ENCODE measurements at regions not wholly inside any gene's neighbourhood (a gene's known extent, or its start where the extent isn't known, plus 50 kb on each side); places are given as distances from the start of the nearest gene placed in this dataset.

GRCh38 chr4:164481306-164482091 lies 272.4 kb upstream of the SMIM31 start:
- no peak for DNase-seq (ENCODE audit: low read depth)
- TF ChIP-seq CTCF (IDR thresholded peaks at IDR 0.05; ENCODE audit: insufficient read depth, low read depth, low read length): no peak

GRCh38 chr4:164482092-164482404 lies 271.9 kb upstream of the SMIM31 start:
- Histone ChIP-seq H3K27me3 (ENCODE audit: control insufficient read depth, insufficient read depth, low read length) (no peaks in the 10 kb centered on the region), H3K36me3 (ENCODE audit: control insufficient read depth, insufficient read depth, low read length) (no peaks in the 10 kb centered on the region), H3K4me3 (ENCODE audit: low read depth, low read length) (no peak overlapping the region)
- ChIA-PET POLR2A (no interaction called here), CTCF (no interaction called here)
- DNase-seq (ENCODE audit: low read depth): no peak
- TF ChIP-seq CTCF (IDR thresholded peaks at IDR 0.05; ENCODE audit: insufficient read depth, low read depth, low read length): no peak

More at GRCh38 chr4:164481306-164482091, 272.4 kb upstream of the SMIM31 start:
- POLR2A ChIA-PET: no interaction called here
- no peaks in the 10 kb centered on the region for H3K36me3 ChIP-seq (ENCODE audit: control insufficient read depth, insufficient read depth, low read length)
- CTCF ChIA-PET: interaction anchor here (0.7 kb wide), 1 partner anchor 29 kb away, joined by 3 read pairs; no protein-coding TSS in a partner anchor
- no peaks in the 10 kb centered on the region for H3K27me3 ChIP-seq (ENCODE audit: control insufficient read depth, insufficient read depth, low read length)
- no peak overlapping the region for H3K4me3 ChIP-seq (ENCODE audit: low read depth, low read length)

- TF ChIP-seq CTCF (IDR thresholded peaks at IDR 0.05; ENCODE audit: insufficient read depth, low read depth, low read length): no peak
- no peaks in the 10 kb centered on the region for H3K27me3 ChIP-seq (ENCODE audit: control insufficient read depth, insufficient read depth, low read length)
- DNase-seq (ENCODE audit: low read depth): no peak
- H3K36me3 ChIP-seq (ENCODE audit: control insufficient read depth, insufficient read depth, low read length): no peaks in the 10 kb centered on the region
- ChIA-PET CTCF (no interaction called here), POLR2A (no interaction called here)
- no peak overlapping the region for H3K4me3 ChIP-seq (ENCODE audit: low read depth, low read length)
Observed at GRCh38 chr4:164482758-164483157, 271.2 kb upstream of the SMIM31 start.

GRCh38 chr4:164483711-164484110 lies 270.2 kb upstream of the SMIM31 start:
- CTCF ChIA-PET: no interaction called here
- no peak overlapping the region for H3K4me3 ChIP-seq (ENCODE audit: low read depth, low read length)
- no peak for TF ChIP-seq CTCF (IDR thresholded peaks at IDR 0.05; ENCODE audit: insufficient read depth, low read depth, low read length)
- POLR2A ChIA-PET: no interaction called here
- H3K27me3 ChIP-seq (ENCODE audit: control insufficient read depth, insufficient read depth, low read length): no peaks in the 10 kb centered on the region
- H3K36me3 ChIP-seq (ENCODE audit: control insufficient read depth, insufficient read depth, low read length): no peaks in the 10 kb centered on the region
- DNase-seq (ENCODE audit: low read depth): no peak

GRCh38 chr4:164484551-164484950 lies 269.4 kb upstream of the SMIM31 start:
- H3K36me3 ChIP-seq (ENCODE audit: control insufficient read depth, insufficient read depth, low read length): no peaks in the 10 kb centered on the region
- ChIA-PET POLR2A (no interaction called here), CTCF (no interaction called here)
- no peak for TF ChIP-seq CTCF (IDR thresholded peaks at IDR 0.05; ENCODE audit: insufficient read depth, low read depth, low read length)
- no peak for DNase-seq (ENCODE audit: low read depth)
- H3K4me3 ChIP-seq (ENCODE audit: low read depth, low read length): no peak overlapping the region
- H3K27me3 ChIP-seq (ENCODE audit: control insufficient read depth, insufficient read depth, low read length): no peaks in the 10 kb centered on the region

All from BJ (cell line).